Nephron progenitor cell (in vitro differentiated cells): ENCODE measurements at regions not wholly inside any gene's neighbourhood (a gene's known extent, or its start where the extent isn't known, plus 50 kb on each side); places are given as distances from the start of the nearest gene placed in this dataset.
"Not testable (repeated sequence)": the region's sequence is repeated elsewhere in the genome, so short reads cannot be mapped to it uniquely, and the experiment has no call there.

Source experiments
- DNase-seq: peaks from one replicate; pipeline ENCODE4 v3.0.0; 2021
- H3K27ac Mint-ChIP-seq: 2 replicates; pipeline ENCODE4 v1.8.0; 2021; ENCODE audit warnings: mild to moderate bottlenecking, moderate library complexity, mixed read lengths
- H3K27me3 Mint-ChIP-seq: 2 replicates; pipeline ENCODE4 v1.8.0; 2021; ENCODE audit warnings: mild to moderate bottlenecking, low read depth, mixed read lengths; ENCODE audit not compliant: poor library complexity
- H3K36me3 Mint-ChIP-seq: 2 replicates; pipeline ENCODE4 v1.8.0; 2021; ENCODE audit warnings: low read depth, mixed read lengths
- H3K4me1 Mint-ChIP-seq: 2 replicates; pipeline ENCODE4 v1.8.0; 2021; ENCODE audit warnings: mixed read lengths
- H3K4me3 Mint-ChIP-seq: 2 replicates; pipeline ENCODE4 v1.8.0; 2021; ENCODE audit warnings: mild to moderate bottlenecking, moderate library complexity, mixed read lengths
- H3K9me3 Mint-ChIP-seq: 2 replicates; pipeline ENCODE4 v1.8.0; 2021; ENCODE audit warnings: mild to moderate bottlenecking, moderate library complexity, mixed read lengths
- CTCF ChIP-seq: fragments of 200-600 bp; sonication (generic); IDR thresholded peaks from 2 replicates; pipeline ENCODE4 v1.5.0; 2021; ENCODE audit warnings: antibody characterized with exemption

- H3K36me3 Mint-ChIP-seq, result no peaks in the 10 kb centered on the region
- DNase-seq, result no peak
- H3K27me3 Mint-ChIP-seq, result peaks cover 7% of the 10 kb centered on the region
- no peaks in the 10 kb centered on the region for H3K4me1 Mint-ChIP-seq
- H3K9me3 Mint-ChIP-seq, result no peaks in the 10 kb centered on the region
- no peak overlapping the region for H3K4me3 Mint-ChIP-seq
- no peak overlapping the region for H3K27ac Mint-ChIP-seq
- no peak for TF ChIP-seq CTCF
Observed at GRCh38 chr6:71224011-71224410, 64.6 kb upstream of the OGFRL1 start.

GRCh38 chr6:71226151-71226550, 62.5 kb upstream of the OGFRL1 start:
- TF ChIP-seq CTCF, result no peak
- Mint-ChIP-seq H3K36me3 (no peaks in the 10 kb centered on the region), H3K27ac (no peak overlapping the region), H3K9me3 (no peaks in the 10 kb centered on the region), H3K4me3 (no peak overlapping the region), H3K27me3 (peaks cover 7% of the 10 kb centered on the region), H3K4me1 (no peaks in the 10 kb centered on the region)
- DNase-seq, result no peak

GRCh38 chr6:71228461-71229041, 60.1 kb upstream of the OGFRL1 start:
- H3K4me1 Mint-ChIP-seq, result no peaks in the 10 kb centered on the region
- no peak overlapping the region for H3K27ac Mint-ChIP-seq
- no peaks in the 10 kb centered on the region for H3K36me3 Mint-ChIP-seq
- TF ChIP-seq CTCF, result no peak
- no peak for DNase-seq
- no peak overlapping the region for H3K4me3 Mint-ChIP-seq
- H3K27me3 Mint-ChIP-seq, result peaks cover 7% of the 10 kb centered on the region
- H3K9me3 Mint-ChIP-seq, result no peaks in the 10 kb centered on the region

- Mint-ChIP-seq H3K9me3 (no peaks in the 10 kb centered on the region), H3K27me3 (peaks cover 7% of the 10 kb centered on the region), H3K36me3 (no peaks in the 10 kb centered on the region), H3K4me1 (no peaks in the 10 kb centered on the region), H3K27ac (no peak overlapping the region), H3K4me3 (no peak overlapping the region)
- no peak for TF ChIP-seq CTCF
- DNase-seq, result no peak
Observed at GRCh38 chr6:71229477-71229876, 59.1 kb upstream of the OGFRL1 start.

- H3K36me3 Mint-ChIP-seq, DNase-seq, H3K4me3 Mint-ChIP-seq, H3K27me3 Mint-ChIP-seq, H3K27ac Mint-ChIP-seq, H3K4me1 Mint-ChIP-seq, H3K9me3 Mint-ChIP-seq: not testable (repeated sequence)
Observed at GRCh38 chr6:71232890-71233289, 55.7 kb upstream of the OGFRL1 start.

GRCh38 chr6:71236926-71237434, 51.6 kb upstream of the OGFRL1 start:
- TF ChIP-seq CTCF, result no peak
- peaks cover 15% of the 10 kb centered on the region for H3K9me3 Mint-ChIP-seq
- no peak for DNase-seq

More at GRCh38 chr6:71236926-71237434, 51.6 kb upstream of the OGFRL1 start:
- H3K4me3 Mint-ChIP-seq, result no peak overlapping the region
- no peak overlapping the region for H3K27ac Mint-ChIP-seq
- peaks cover 2% of the 10 kb centered on the region for H3K27me3 Mint-ChIP-seq
- H3K36me3 Mint-ChIP-seq, result peaks cover under 1% of the 10 kb centered on the region
- H3K4me1 Mint-ChIP-seq, result no peaks in the 10 kb centered on the region
